Left renal pelvis (tissue), 4 donors: ENCODE measurements at regions not wholly inside any gene's neighbourhood (a gene's known extent, or its start where the extent isn't known, plus 50 kb on each side); places are given as distances from the start of the nearest gene placed in this dataset.
"Not testable (repeated sequence)": the region's sequence is repeated elsewhere in the genome, so short reads cannot be mapped to it uniquely, and the experiment has no call there.

ENCODE experiments used
- DNase-seq, 4 donors: peaks; one replicate each; pipeline ENCODE4 v3.0.0-alpha.2; 2013; ENCODE audit warnings: low read depth in 4 of 4, low spot score in 3 of 4

- DNase-seq = no peak
Measured at GRCh38 chr7:152505606-152506005, 69.8 kb upstream of the KMT2C start.

- no peak for DNase-seq
Measured at GRCh38 chr7:152504816-152505215, 69.0 kb upstream of the KMT2C start.

GRCh38 chr7:152504367-152504766 lies 68.6 kb upstream of the KMT2C start:
- no peak for DNase-seq

GRCh38 chr7:152502813-152503790 lies 67.3 kb upstream of the KMT2C start:
- DNase-seq = no peak

GRCh38 chr7:152501506-152501905 lies 65.7 kb upstream of the KMT2C start:
- DNase-seq = no peak

GRCh38 chr7:152499969-152500368 lies 64.2 kb upstream of the KMT2C start:
- DNase-seq = not testable (repeated sequence)

GRCh38 chr7:152495867-152496266 lies 60.1 kb upstream of the KMT2C start:
- DNase-seq = no peak

- no peak for DNase-seq
Measured at GRCh38 chr7:152492952-152493351, 57.1 kb upstream of the KMT2C start.

GRCh38 chr7:152489044-152489443 lies 53.2 kb upstream of the KMT2C start:
- no peak for DNase-seq

GRCh38 chr7:152486968-152487367 lies 51.2 kb upstream of the KMT2C start:
- DNase-seq = no peak

- no peak for DNase-seq
Measured at GRCh38 chr7:152485826-152486225, 50.0 kb upstream of the KMT2C start.
